Activated CD4-positive, alpha-beta T cell treated with anti-CD3 and anti-CD28 coated beads for 36 hours (primary cell): ENCODE measurements at regions not wholly inside any gene's neighbourhood (a gene's known extent, or its start where the extent isn't known, plus 50 kb on each side); places are given as distances from the start of the nearest gene placed in this dataset.
A peak's percentile ranks its signal among the peaks of the same experiment; 100 is the strongest.

Experiments used
- ATAC-seq: fragments of 200-7000 bp; cut with Tn5 transposase; one replicate; pipeline ENCODE4 v1.10.0; 2021; ENCODE audit warnings: mild to moderate bottlenecking, moderate library complexity
- CTCF ChIA-PET: fragments of 350-600 bp; sonication (Branson Sonifier 250); formaldehyde crosslinking; loops from one replicate; lab custom pipeline; 2021; ENCODE audit warnings: antibody characterized with exemption; lab: Charles Lee
- POLR2A ChIA-PET: fragments of 350-600 bp; sonication (Branson Sonifier 250); formaldehyde crosslinking; loops from one replicate; lab custom pipeline; 2021; ENCODE audit warnings: antibody characterized with exemption, inconsistent platforms; lab: Charles Lee
- DNase-seq: peaks from one replicate; pipeline ENCODE4 v3.0.0-alpha.2; 2020
- H3K27ac Mint-ChIP-seq: one replicate; pipeline ENCODE4 v1.8.0; 2021; ENCODE audit warnings: mixed read lengths
- H3K27me3 Mint-ChIP-seq: one replicate; pipeline ENCODE4 v1.8.0; 2021; ENCODE audit warnings: mixed read lengths
- H3K36me3 Mint-ChIP-seq: one replicate; pipeline ENCODE4 v1.8.0; 2021; ENCODE audit warnings: low read depth, mixed read lengths
- H3K4me1 Mint-ChIP-seq: one replicate; pipeline ENCODE4 v1.8.0; 2021; ENCODE audit warnings: mixed read lengths
- H3K4me3 Mint-ChIP-seq: one replicate; pipeline ENCODE4 v1.8.0; 2021; ENCODE audit warnings: mild to moderate bottlenecking, moderate library complexity, mixed read lengths
- H3K9me3 Mint-ChIP-seq: one replicate; pipeline ENCODE4 v1.8.0; 2021; ENCODE audit warnings: low read depth, mixed read lengths
- intact Hi-C, 2 experiments: fragments of 100-400 bp; cut with DNase I in 1 of 2; cut with micrococcal nuclease in 1 of 2; formaldehyde crosslinking; loops; one replicate each; pipeline versions ENCODE4 v1.14.2 to v1.15.1; 2022 to 2024; cut with DNase I, micrococcal nuclease

- H3K9me3 Mint-ChIP-seq: no peaks in the 10 kb centered on the region
- H3K27ac Mint-ChIP-seq: no peak overlapping the region
- H3K4me1 Mint-ChIP-seq: peaks cover 45% of the 10 kb centered on the region
- no peak for ATAC-seq
- no peak for DNase-seq
- ChIA-PET POLR2A (no interaction called here), CTCF (interaction anchor here (0.6 kb wide), 1 partner anchor 742 kb away, joined by 3 read pairs; no protein-coding TSS in a partner anchor)
- no peaks in the 10 kb centered on the region for H3K27me3 Mint-ChIP-seq
- no peak overlapping the region for H3K4me3 Mint-ChIP-seq
- intact Hi-C loops: no loop called here
- H3K36me3 Mint-ChIP-seq: peaks cover 5% of the 10 kb centered on the region
Measured at GRCh38 chr22:46061124-46061500, 84.2 kb upstream of the WNT7B start.

GRCh38 chr22:46061501-46062231, 84.7 kb upstream of the WNT7B start:
- peaks cover 5% of the 10 kb centered on the region for H3K36me3 Mint-ChIP-seq
- ATAC-seq: no peak
- intact Hi-C loops: no loop called here
- no peak for DNase-seq
- no peak overlapping the region for H3K4me3 Mint-ChIP-seq
- H3K4me1 Mint-ChIP-seq: peaks cover 45% of the 10 kb centered on the region
- ChIA-PET POLR2A (no interaction called here), CTCF (interaction anchor here (0.6 kb wide), 1 partner anchor 741 kb away, joined by 3 read pairs; no protein-coding TSS in a partner anchor)
- no peak overlapping the region for H3K27ac Mint-ChIP-seq
- H3K9me3 Mint-ChIP-seq: no peaks in the 10 kb centered on the region
- no peaks in the 10 kb centered on the region for H3K27me3 Mint-ChIP-seq

GRCh38 chr22:46062232-46062615, 85.3 kb upstream of the WNT7B start:
- H3K27ac Mint-ChIP-seq: no peak overlapping the region
- no peak for ATAC-seq
- CTCF ChIA-PET: no interaction called here

GRCh38 chr22:46062971-46063631, 86.1 kb upstream of the WNT7B start:
- Mint-ChIP-seq H3K27ac (no peak overlapping the region), H3K36me3 (peaks cover 5% of the 10 kb centered on the region), H3K4me3 (no peak overlapping the region), H3K4me1 (peaks cover 38% of the 10 kb centered on the region), H3K27me3 (no peaks in the 10 kb centered on the region), H3K9me3 (no peaks in the 10 kb centered on the region)
- intact Hi-C loops: no loop called here
- ChIA-PET POLR2A (no interaction called here), CTCF (no interaction called here)
- no peak for ATAC-seq
- DNase-seq: no peak

More at GRCh38 chr22:46062232-46062615, 85.3 kb upstream of the WNT7B start:
- no peak overlapping the region for H3K4me3 Mint-ChIP-seq
- no peaks in the 10 kb centered on the region for H3K27me3 Mint-ChIP-seq
- H3K9me3 Mint-ChIP-seq: no peaks in the 10 kb centered on the region
- H3K36me3 Mint-ChIP-seq: peaks cover 5% of the 10 kb centered on the region
- DNase-seq: no peak
- POLR2A ChIA-PET: no interaction called here
- peaks cover 45% of the 10 kb centered on the region for H3K4me1 Mint-ChIP-seq
- intact Hi-C loops: no loop called here

GRCh38 chr22:46063846-46064227, 86.5 kb upstream of the PPARA start:
- Mint-ChIP-seq H3K27ac (no peak overlapping the region), H3K4me1 (peaks cover 34% of the 10 kb centered on the region), H3K4me3 (no peak overlapping the region), H3K36me3 (peaks cover 5% of the 10 kb centered on the region), H3K9me3 (no peaks in the 10 kb centered on the region), H3K27me3 (no peaks in the 10 kb centered on the region)
- intact Hi-C loops: no loop called here
- ChIA-PET CTCF (no interaction called here), POLR2A (no interaction called here)
- ATAC-seq (no peak), DNase-seq (no peak)

- Mint-ChIP-seq H3K36me3 (peaks cover 4% of the 10 kb centered on the region), H3K4me3 (no peak overlapping the region), H3K27me3 (no peaks in the 10 kb centered on the region), H3K9me3 (no peaks in the 10 kb centered on the region), H3K27ac (no peak overlapping the region), H3K4me1 (peaks cover 36% of the 10 kb centered on the region)
- ChIA-PET CTCF (interaction anchor here (1.0 kb wide), 1 partner anchor 58 kb away, joined by 5 read pairs; no protein-coding TSS in a partner anchor), POLR2A (no interaction called here)
- DNase-seq (no peak), ATAC-seq (no peak)
- intact Hi-C loops: no loop called here
Measured at GRCh38 chr22:46064228-46064965, 85.9 kb upstream of the PPARA start.

GRCh38 chr22:46064966-46065666, 85.2 kb upstream of the PPARA start:
- Mint-ChIP-seq H3K27me3 (no peaks in the 10 kb centered on the region), H3K4me3 (no peak overlapping the region), H3K27ac (no peak overlapping the region), H3K9me3 (no peaks in the 10 kb centered on the region), H3K36me3 (peaks cover 3% of the 10 kb centered on the region), H3K4me1 (peaks cover 36% of the 10 kb centered on the region)
- CTCF ChIA-PET: interaction anchor here (1.0 to 1.3 kb wide), 3 partner anchors 34 to 59 kb away, joined by 3 to 5 read pairs (median 3); no protein-coding TSS in a partner anchor
- POLR2A ChIA-PET: interaction anchor here (0.6 kb wide), 1 partner anchor 26 kb away, joined by 5 read pairs; no protein-coding TSS in a partner anchor
- DNase-seq (no peak), ATAC-seq (no peak)
- intact Hi-C loops: no loop called here

GRCh38 chr22:46065691-46066454, 84.5 kb upstream of the PPARA start:
- ATAC-seq: no peak
- POLR2A ChIA-PET: interaction anchor here (0.6 kb wide), 1 partner anchor 25 kb away, joined by 5 read pairs; no protein-coding TSS in a partner anchor
- Mint-ChIP-seq H3K4me1 (peaks cover 36% of the 10 kb centered on the region), H3K36me3 (peaks cover 3% of the 10 kb centered on the region), H3K27me3 (no peaks in the 10 kb centered on the region), H3K9me3 (no peaks in the 10 kb centered on the region), H3K27ac (no peak overlapping the region), H3K4me3 (no peak overlapping the region)
- no peak for DNase-seq
- intact Hi-C loops: no loop called here
- CTCF ChIA-PET: interaction anchor here (1.0 to 1.3 kb wide), 2 partner anchors 34 to 60 kb away, joined by 3 read pairs; no protein-coding TSS in a partner anchor

GRCh38 chr22:46066691-46067090, 83.6 kb upstream of the PPARA start:
- no peaks in the 10 kb centered on the region for H3K9me3 Mint-ChIP-seq
- CTCF ChIA-PET: interaction anchor here (0.7 to 1.3 kb wide), 2 partner anchors 60 kb away, joined by 3 read pairs; no protein-coding TSS in a partner anchor
- ATAC-seq: no peak
- no peak for DNase-seq
- peaks cover 36% of the 10 kb centered on the region for H3K4me1 Mint-ChIP-seq
- H3K27ac Mint-ChIP-seq: peak overlapping the region; percentile 37
- intact Hi-C loops: no loop called here
- H3K36me3 Mint-ChIP-seq: peaks cover 3% of the 10 kb centered on the region
- H3K27me3 Mint-ChIP-seq: no peaks in the 10 kb centered on the region
- H3K4me3 Mint-ChIP-seq: no peak overlapping the region
- POLR2A ChIA-PET: no interaction called here

GRCh38 chr22:46067159-46068111, 82.9 kb upstream of the PPARA start:
- Mint-ChIP-seq H3K27ac (peak overlapping the region; percentile 37), H3K4me1 (peaks cover 32% of the 10 kb centered on the region), H3K4me3 (no peak overlapping the region), H3K9me3 (no peaks in the 10 kb centered on the region), H3K27me3 (no peaks in the 10 kb centered on the region), H3K36me3 (no peaks in the 10 kb centered on the region)
- CTCF ChIA-PET: interaction anchor here (0.7 kb wide), 1 partner anchor 61 kb away, joined by 3 read pairs; no protein-coding TSS in a partner anchor
- no peak for DNase-seq
- intact Hi-C loops: no loop called here
- POLR2A ChIA-PET: no interaction called here
- no peak for ATAC-seq
